OCI-LY7 (cell line): ENCODE measurements at regions not wholly inside any gene's neighbourhood (a gene's known extent, or its start where the extent isn't known, plus 50 kb on each side); places are given as distances from the start of the nearest gene placed in this dataset.

Experiments
- BruUV-seq: library from RNA; stranded (reverse); fragments of 400-500 nt; replicated peaks from 2 replicates; lab custom pipeline; 2021; lab: Mats Ljungman, UMichigan
- CTCF ChIA-PET: fragments of 300-600 bp; sonication (Branson Sonifier 250); formaldehyde crosslinking; loops from one replicate; lab custom pipeline; 2022; ENCODE audit warnings: antibody characterized with exemption; ENCODE audit not compliant: unreplicated experiment; lab: Charles Lee
- POLR2A ChIA-PET: fragments of 300-600 bp; sonication (Branson Sonifier 250); formaldehyde crosslinking; loops from one replicate; lab custom pipeline; 2022; ENCODE audit warnings: antibody characterized with exemption; lab: Charles Lee
- DNase-seq: peaks from one replicate; pipeline ENCODE4 v3.0.0-alpha.2; 2015; ENCODE audit warnings: low spot score
- H2AFZ ChIP-seq: fragments of 200-600 bp; sonication (generic), shearing (Covaris generic); 2 replicates; pipeline ENCODE4 v1.6.1; 2014; ENCODE audit warnings: mild to moderate bottlenecking, antibody characterized with exemption, low read length, moderate library complexity
- H3K27ac ChIP-seq: fragments of 200-600 bp; sonication (generic); 2 replicates; pipeline ENCODE4 v1.5.1; 2014; ENCODE audit warnings: mixed run types, low read depth, mild to moderate bottlenecking, moderate library complexity, low read length, inconsistent platforms; ENCODE audit not compliant: poor library complexity, severe bottlenecking
- H3K36me3 ChIP-seq: fragments of 200-600 bp; sonication (generic); 2 replicates; pipeline ENCODE4 v1.6.1; 2014; ENCODE audit warnings: mild to moderate bottlenecking, antibody characterized with exemption, low read length, moderate library complexity, mixed read lengths; ENCODE audit not compliant: insufficient read depth
- H3K4me1 ChIP-seq: fragments of 200-600 bp; sonication (generic); 2 replicates; pipeline ENCODE4 v1.5.1; 2014; ENCODE audit warnings: mild to moderate bottlenecking, low read length; ENCODE audit not compliant: insufficient read depth, poor library complexity, severe bottlenecking
- H3K4me2 ChIP-seq: fragments of 200-600 bp; sonication (generic); 2 replicates; pipeline ENCODE4 v1.6.1; 2014; ENCODE audit warnings: mild to moderate bottlenecking, low read length
- H3K4me3 ChIP-seq: fragments of 200-600 bp; sonication (generic); 2 replicates; pipeline ENCODE4 v1.5.1; 2014; ENCODE audit warnings: mild to moderate bottlenecking, low read depth, low read length; ENCODE audit not compliant: poor library complexity, severe bottlenecking
- H3K79me2 ChIP-seq: fragments of 200-600 bp; sonication (generic); 2 replicates; pipeline ENCODE4 v1.6.1; 2016; ENCODE audit warnings: low read depth, mild to moderate bottlenecking, low read length, moderate library complexity, mixed read lengths; ENCODE audit not compliant: insufficient read depth
- H3K9me2 ChIP-seq: fragments of 200-600 bp; sonication (generic); 2 replicates; pipeline ENCODE4 v1.6.1; 2016; ENCODE audit warnings: mild to moderate bottlenecking, low read length, mixed read lengths; ENCODE audit not compliant: insufficient read depth
- H3K9me3 ChIP-seq: fragments of 200-600 bp; sonication (generic); 2 replicates; pipeline ENCODE4 v1.6.1; 2014; ENCODE audit warnings: mild to moderate bottlenecking, mixed run types, low read length, mixed read lengths
- H4K20me1 ChIP-seq: fragments of 200-600 bp; sonication (generic); 2 replicates; pipeline ENCODE4 v1.6.1; 2014; ENCODE audit warnings: mild to moderate bottlenecking, antibody characterized with exemption, low read length, moderate library complexity, mixed read lengths; ENCODE audit not compliant: insufficient read depth
- CTCF ChIP-seq: fragments of 200-600 bp; sonication (generic); conservative IDR thresholded peaks from 2 replicates; pipeline ENCODE4 v1.5.1; 2014; ENCODE audit warnings: mild to moderate bottlenecking, antibody characterized with exemption, low read length, moderate library complexity, mixed read lengths
- EZH2phosphoT487 ChIP-seq: fragments of 200-600 bp; sonication (generic); IDR thresholded peaks from 2 replicates; pipeline ENCODE4 v1.6.1; 2018; ENCODE audit warnings: low read depth, borderline replicate concordance, mild to moderate bottlenecking, mixed run types, antibody characterized with exemption, low read length, moderate library complexity, mixed read lengths
- intact Hi-C: fragments of 100-400 bp; cut with micrococcal nuclease; formaldehyde crosslinking; loops from one replicate; pipeline ENCODE4 v1.10.0; 2022; ENCODE audit not compliant: unreplicated experiment

- intact Hi-C loops = no loop called here
Measured at GRCh38 chr10:128215733-128216132, 89.5 kb upstream of the MKI67 start.

GRCh38 chr10:128217136-128217535 is 90.9 kb upstream of the MKI67 start:
- Histone ChIP-seq H2AFZ (no peak overlapping the region), H3K4me3 (no peak overlapping the region), H3K4me1 (no peaks in the 10 kb centered on the region), H3K4me2 (no peak overlapping the region), H3K9me3 (no peaks in the 10 kb centered on the region), H3K27ac (no peak overlapping the region), H3K79me2 (no peaks in the 10 kb centered on the region), H4K20me1 (no peaks in the 10 kb centered on the region), H3K36me3 (no peaks in the 10 kb centered on the region), H3K9me2 (no peaks in the 10 kb centered on the region)
- BruUV-seq = no TSS peak
- TF ChIP-seq EZH2phosphoT487 (no peak), CTCF (no peak)
- CTCF ChIA-PET = no interaction called here
- no peak for DNase-seq
- intact Hi-C loops = no loop called here
- POLR2A ChIA-PET = no interaction called here

More at GRCh38 chr10:128215733-128216132, 89.5 kb upstream of the MKI67 start:
- H3K9me3 ChIP-seq = no peaks in the 10 kb centered on the region
- TF ChIP-seq CTCF = no peak
- no peak for TF ChIP-seq EZH2phosphoT487
- no peak overlapping the region for H3K27ac ChIP-seq
- H3K4me2 ChIP-seq = no peak overlapping the region
- CTCF ChIA-PET = no interaction called here
- no peak overlapping the region for H3K4me3 ChIP-seq
- no peaks in the 10 kb centered on the region for H3K4me1 ChIP-seq
- POLR2A ChIA-PET = no interaction called here
- no peaks in the 10 kb centered on the region for H3K9me2 ChIP-seq
- no peak overlapping the region for H2AFZ ChIP-seq
- no peaks in the 10 kb centered on the region for H4K20me1 ChIP-seq
- BruUV-seq = no TSS peak
- DNase-seq = no peak
- H3K36me3 ChIP-seq = no peaks in the 10 kb centered on the region
- no peaks in the 10 kb centered on the region for H3K79me2 ChIP-seq

- no peak overlapping the region for H3K4me3 ChIP-seq
- no peaks in the 10 kb centered on the region for H4K20me1 ChIP-seq
- no peaks in the 10 kb centered on the region for H3K79me2 ChIP-seq
- H2AFZ ChIP-seq = no peak overlapping the region
- H3K9me3 ChIP-seq = no peaks in the 10 kb centered on the region
- ChIA-PET CTCF (no interaction called here), POLR2A (no interaction called here)
- DNase-seq = no peak
- no peak for TF ChIP-seq EZH2phosphoT487
- TF ChIP-seq CTCF = no peak
- H3K4me1 ChIP-seq = no peaks in the 10 kb centered on the region
- H3K27ac ChIP-seq = no peak overlapping the region
- intact Hi-C loops = no loop called here
- H3K9me2 ChIP-seq = no peaks in the 10 kb centered on the region
- BruUV-seq = no TSS peak
- no peaks in the 10 kb centered on the region for H3K36me3 ChIP-seq
- H3K4me2 ChIP-seq = no peak overlapping the region
Measured at GRCh38 chr10:128218161-128218560, 91.9 kb upstream of the MKI67 start.
